ENCODE measurements at regions not wholly inside any gene's neighbourhood (a gene's known extent, or its start where the extent isn't known, plus 50 kb on each side); places are given as distances from the start of the nearest gene placed in this dataset.
"Not testable (repeated sequence)": the region's sequence is repeated elsewhere in the genome, so short reads cannot be mapped to it uniquely, and the experiment has no call there.

GRCh38 chr16:9627427-9627826, 536.0 kb downstream of the HAPSTR1 start:
- no peak for DNase-seq (ENCODE audit: low read depth)

- DNase-seq (ENCODE audit: low read depth), result no peak
These were observed 538.7 kb downstream of the HAPSTR1 start for GRCh38 chr16:9630119-9630518.

GRCh38 chr16:9630985-9631384, 539.5 kb downstream of the HAPSTR1 start:
- DNase-seq (ENCODE audit: low read depth), result no peak

GRCh38 chr16:9633844-9634243, 542.4 kb downstream of the HAPSTR1 start:
- no peak for DNase-seq (ENCODE audit: low read depth)

DNA sequence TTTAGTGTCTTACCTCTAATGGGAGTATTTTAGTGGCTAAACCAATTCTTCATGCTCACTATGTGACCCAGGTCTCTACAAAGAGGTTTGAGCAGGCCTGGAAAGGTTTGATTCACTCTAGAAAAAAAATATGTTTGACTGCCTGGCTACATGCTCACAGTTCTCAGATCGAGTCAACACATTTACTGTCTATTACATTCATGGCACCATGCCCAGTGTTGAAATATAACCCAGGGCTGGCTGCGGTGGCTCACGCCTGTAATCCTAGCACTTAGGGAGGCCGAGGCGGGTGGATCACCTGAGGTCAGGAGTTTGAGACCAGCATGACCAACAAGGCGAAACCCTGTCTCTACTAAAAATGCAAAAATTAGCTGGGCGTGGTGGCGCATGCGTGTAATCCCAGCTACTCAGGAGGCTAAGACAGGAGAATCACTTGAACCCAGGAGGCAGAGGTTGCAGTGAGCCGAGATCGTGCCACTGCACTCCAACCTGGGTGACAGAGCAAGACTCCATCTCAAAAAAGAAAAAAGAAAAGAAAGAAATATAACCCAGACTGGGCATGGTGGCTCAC, 543.8 kb downstream of the HAPSTR1 start:
- not testable (repeated sequence) for DNase-seq (ENCODE audit: low read depth)

GRCh38 chr16:9644258-9644657, 538.0 kb downstream of the GRIN2A start:
- DNase-seq (ENCODE audit: low read depth), result no peak

DNA sequence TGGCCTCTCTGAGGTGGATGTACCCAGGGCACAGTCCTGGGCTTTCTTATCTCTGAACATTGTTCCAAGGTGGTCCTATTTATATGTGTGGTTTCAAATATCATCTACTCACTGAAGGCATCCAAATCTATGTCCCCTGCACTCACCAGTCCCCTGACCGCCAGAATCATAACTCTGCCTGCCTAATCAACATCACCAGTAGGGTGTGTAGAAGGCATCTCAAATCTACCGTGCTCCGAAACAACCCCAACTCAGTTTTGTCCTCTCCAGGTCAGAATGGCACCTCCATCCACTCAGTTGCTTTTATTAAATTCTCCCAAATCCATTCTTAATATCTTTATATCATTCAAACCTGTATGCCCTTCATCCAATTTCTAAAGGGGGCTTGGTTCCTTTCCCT, 536.3 kb downstream of the GRIN2A start:
- no peak for DNase-seq (ENCODE audit: low read depth)

- no peak for DNase-seq (ENCODE audit: low read depth)
These were observed 534.1 kb downstream of the GRIN2A start for GRCh38 chr16:9647981-9648701.

DNA sequence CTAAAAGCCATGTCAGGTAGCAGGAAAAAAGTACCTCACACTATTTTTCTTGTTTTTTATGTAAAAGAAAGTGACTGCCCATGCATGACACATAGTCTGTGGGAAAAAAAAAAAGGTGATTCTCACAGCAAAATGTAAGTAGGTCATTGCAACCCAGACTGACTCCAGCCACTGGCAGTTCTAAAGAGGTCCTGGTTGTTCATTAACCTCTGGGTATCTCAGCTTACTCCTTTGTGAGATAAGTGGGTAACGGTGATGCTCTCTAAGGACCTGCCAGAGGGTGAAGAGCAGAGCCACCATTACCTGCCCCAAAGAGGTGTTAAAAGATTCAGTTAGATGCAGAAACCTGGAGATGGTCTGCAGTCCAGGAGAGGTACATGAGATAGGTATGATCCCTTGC, 531.9 kb downstream of the GRIN2A start:
- no peak for DNase-seq (ENCODE audit: low read depth)

GRCh38 chr16:9655051-9655450, 527.2 kb downstream of the GRIN2A start:
- no peak for DNase-seq (ENCODE audit: low read depth)

GRCh38 chr16:9657641-9658040, 524.6 kb downstream of the GRIN2A start:
- no peak for DNase-seq (ENCODE audit: low read depth)

GRCh38 chr16:9658164-9658563, 524.1 kb downstream of the GRIN2A start:
- no peak for DNase-seq (ENCODE audit: low read depth)

DNA sequence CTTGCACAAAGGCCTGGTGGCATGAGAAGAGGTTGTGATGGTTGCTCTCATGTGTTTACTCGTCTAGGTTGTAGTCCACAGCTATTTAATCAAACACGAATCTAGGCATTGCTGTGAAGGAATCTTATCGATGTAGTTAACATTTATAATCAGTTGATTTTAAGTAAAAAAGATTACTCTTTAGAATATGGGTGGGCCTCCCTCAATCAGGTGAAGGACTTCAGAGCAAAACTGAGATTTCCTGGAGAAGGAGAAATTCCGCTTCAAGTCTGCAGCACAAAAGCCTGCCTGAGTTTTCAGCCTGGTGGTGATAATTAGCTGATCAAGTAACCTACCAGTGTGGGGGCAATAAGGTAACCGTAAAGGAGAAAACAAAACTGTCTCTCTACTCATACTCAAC, 523.6 kb downstream of the GRIN2A start:
- no peak for DNase-seq (ENCODE audit: low read depth)

- DNase-seq (ENCODE audit: low read depth), result no peak
These were observed 521.3 kb downstream of the GRIN2A start for GRCh38 chr16:9660898-9661297.

- DNase-seq (ENCODE audit: low read depth), result no peak
These were observed 520.8 kb downstream of the GRIN2A start for GRCh38 chr16:9661336-9662017.

DNA sequence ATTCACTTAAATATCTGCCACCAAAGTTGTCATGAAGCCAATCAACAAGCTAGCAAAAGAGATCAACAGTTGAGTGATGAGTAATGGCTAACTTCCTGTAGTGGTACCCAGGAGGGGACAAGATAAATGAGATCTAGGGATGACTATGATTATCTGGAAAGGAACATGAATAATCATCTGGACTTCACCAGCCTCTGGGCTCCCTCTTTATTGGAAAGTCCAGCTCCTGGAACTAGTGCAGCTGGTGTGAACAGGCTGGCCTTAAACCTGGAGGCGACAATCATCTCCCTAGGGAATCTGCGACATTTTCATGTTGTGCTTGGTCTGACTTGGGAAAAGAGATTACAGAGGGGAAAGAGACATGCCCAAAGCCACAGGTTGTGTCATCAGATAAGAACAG, 518.6 kb downstream of the GRIN2A start:
- no peak for DNase-seq (ENCODE audit: low read depth)

GRCh38 chr16:9665851-9666271, 516.4 kb downstream of the GRIN2A start:
- DNase-seq (ENCODE audit: low read depth), result no peak

DNA sequence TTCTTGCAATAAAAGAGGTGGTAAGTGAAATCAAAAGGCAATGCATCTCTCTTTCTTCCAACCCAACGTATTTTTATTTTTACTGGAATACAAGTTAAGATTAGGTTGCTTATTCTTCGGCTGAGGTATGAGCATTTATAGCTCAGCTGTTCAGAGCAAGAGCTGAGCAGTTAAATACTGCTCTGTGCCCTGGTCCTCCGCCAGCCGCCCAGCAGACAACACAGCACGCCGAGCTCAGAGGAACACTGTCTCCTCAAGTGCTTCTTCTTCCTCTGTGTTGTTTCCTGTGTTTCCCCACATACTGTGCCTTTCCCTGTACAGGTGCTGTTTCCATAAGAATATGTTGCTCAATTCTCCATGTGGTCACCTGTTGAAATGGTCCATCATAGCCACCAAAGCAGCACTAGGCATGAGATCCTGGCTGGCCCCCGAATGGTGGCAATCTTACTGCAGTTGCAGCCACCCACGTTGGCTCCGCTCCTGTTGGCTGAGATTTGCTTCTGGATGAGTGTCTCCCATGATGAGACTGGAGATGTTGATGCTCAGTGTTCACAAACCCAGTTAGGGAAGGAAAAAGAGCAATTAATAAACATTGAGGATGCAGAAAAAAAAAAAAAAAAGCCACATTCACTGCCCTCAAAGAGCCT, 515.3 kb downstream of the GRIN2A start:
- no peak for DNase-seq (ENCODE audit: low read depth)

- DNase-seq (ENCODE audit: low read depth), result no peak
These were observed 512.2 kb downstream of the GRIN2A start for GRCh38 chr16:9670033-9670432.

- DNase-seq (ENCODE audit: low read depth), result not testable (repeated sequence)
These were observed 511.6 kb downstream of the GRIN2A start for GRCh38 chr16:9670616-9671015.

DNA sequence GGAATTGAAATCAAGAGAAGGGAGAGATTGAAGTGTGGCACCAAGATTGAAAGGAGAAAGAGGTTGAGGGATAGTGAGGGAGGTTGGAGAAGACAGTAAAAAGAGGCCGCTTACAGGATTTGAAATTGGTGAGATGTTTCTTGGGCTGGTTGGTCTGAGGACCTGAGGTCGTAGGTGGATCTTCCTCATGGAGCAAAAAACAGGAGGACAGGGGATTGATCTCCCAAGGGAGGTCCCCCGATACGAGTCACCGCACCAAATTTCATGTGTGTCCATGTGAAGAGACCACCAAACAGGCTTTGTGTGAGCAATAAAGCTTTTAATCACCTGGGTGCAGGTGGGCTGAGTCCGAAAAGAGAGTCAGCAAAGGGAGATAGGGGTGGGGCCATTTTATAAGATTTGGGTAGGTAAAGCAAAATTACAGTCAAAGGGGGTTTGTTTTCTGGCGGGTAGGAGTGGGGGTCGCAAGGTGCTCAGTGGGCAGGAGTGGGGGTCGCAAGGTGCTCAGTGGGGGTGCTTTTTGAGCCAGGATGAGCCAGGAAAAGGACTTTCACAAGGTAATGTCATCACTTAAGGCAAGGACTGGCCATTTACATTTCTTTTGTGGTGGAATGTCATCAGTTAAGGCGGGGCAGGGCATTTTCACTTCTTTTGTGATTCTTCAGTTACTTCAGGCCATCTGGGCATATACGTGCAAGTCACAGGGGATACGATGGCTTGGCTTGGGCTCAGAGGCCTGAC, 505.5 kb downstream of the GRIN2A start:
- DNase-seq (ENCODE audit: low read depth), result not testable (repeated sequence)

DNA sequence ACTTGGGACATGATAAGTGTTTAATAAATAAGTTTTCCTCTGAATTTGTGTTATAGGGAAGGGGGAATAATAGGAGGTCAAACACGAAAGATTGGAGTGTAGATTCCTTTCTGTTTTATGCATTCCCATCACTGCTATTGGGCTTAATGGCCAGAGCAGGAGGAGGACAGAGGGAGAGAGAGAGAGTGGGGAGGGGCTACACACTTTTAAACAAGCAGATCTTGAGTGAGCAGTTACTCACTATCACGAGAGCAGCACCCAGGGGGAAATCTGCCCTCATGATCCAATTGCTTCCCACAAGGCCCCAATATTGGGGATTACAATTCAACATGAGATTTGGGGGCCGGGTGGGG, 505.0 kb downstream of the GRIN2A start:
- no peak for DNase-seq (ENCODE audit: low read depth)
